SK-N-SH (cell line): ENCODE measurements at regions not wholly inside any gene's neighbourhood (a gene's known extent, or its start where the extent isn't known, plus 50 kb on each side); places are given as distances from the start of the nearest gene placed in this dataset.

ENCODE experiments used
- CTCF ChIA-PET: fragments of 300-600, 350-600 bp; formaldehyde crosslinking; extraction: SDS; loops from one replicate; lab custom pipeline; 2021; lab: Yijun Ruan, JAX
- POLR2A ChIA-PET: fragments of 350-600 bp; sonication (Branson Sonifier 250); formaldehyde crosslinking; extraction: SDS; loops from one replicate; lab custom pipeline; 2020; ENCODE audit warnings: antibody characterized with exemption, inconsistent platforms; lab: Yijun Ruan, JAX
- DNase-seq: peaks from one replicate; pipeline ENCODE4 v3.0.0; 2012
- H2AFZ ChIP-seq: fragments of 200-600 bp; sonication (generic); 2 replicates; pipeline ENCODE4 v1.8.1; 2016; ENCODE audit warnings: antibody characterized with exemption, mild to moderate bottlenecking, low read depth
- H3F3A ChIP-seq: fragments of 200-600 bp; sonication (generic); replicated peaks from 2 replicates; pipeline ENCODE3; 2016; ENCODE audit warnings: antibody characterized with exemption, mild to moderate bottlenecking; ENCODE audit not compliant: insufficient read depth
- H3K27ac ChIP-seq, 2 experiments: fragments of 200-500 bp in 1 of 2; fragments of 200-600 bp in 1 of 2; sonication (Bioruptor generic) in 1 of 2; sonication (generic), shearing (Covaris generic) in 1 of 2; 2 replicates each; pipeline versions ENCODE4 v1.5.1 to v1.6.1; 2014 to 2016; ENCODE audit warnings: low read depth in 2 of 2, inconsistent platforms in 1 of 2, low read length in 1 of 2, mild to moderate bottlenecking in 1 of 2, mixed read lengths in 1 of 2
- H3K27me3 ChIP-seq: fragments of 200-600 bp; sonication (generic), shearing (Covaris generic); 2 replicates; pipeline ENCODE4 v1.6.1; 2016; ENCODE audit warnings: mixed run types; ENCODE audit not compliant: insufficient read depth
- H3K36me3 ChIP-seq, 2 experiments: fragments of 200-500 bp in 1 of 2; fragments of 200-600 bp in 1 of 2; sonication (Bioruptor generic) in 1 of 2; sonication (generic) in 1 of 2; replicated peaks in 1 of 2; 2 replicates each; pipeline versions ENCODE3 to v1.5.1; 2014 to 2016; ENCODE audit warnings: low read length in 1 of 2, mild to moderate bottlenecking in 1 of 2; ENCODE audit not compliant: insufficient read depth in 2 of 2, control insufficient read depth in 1 of 2
- H3K4me1 ChIP-seq, 2 experiments: fragments of 200-500 bp in 1 of 2; fragments of 200-600 bp in 1 of 2; sonication (Bioruptor generic) in 1 of 2; sonication (generic), shearing (Covaris generic) in 1 of 2; 2 replicates each; pipeline versions ENCODE4 v1.5.1 to v1.6.1; 2014 to 2016; ENCODE audit warnings: low read depth in 1 of 2, low read length in 1 of 2, mixed run types in 1 of 2; ENCODE audit not compliant: insufficient read depth in 2 of 2, control insufficient read depth in 1 of 2
- H3K4me2 ChIP-seq: fragments of 200-600 bp; sonication (generic), shearing (Covaris generic); 2 replicates; pipeline ENCODE4 v1.6.1; 2017; ENCODE audit warnings: mixed run types
- H3K4me3 ChIP-seq, 2 experiments: fragments of 200-500 bp in 1 of 2; fragments of 200-600 bp in 1 of 2; sonication (Bioruptor generic) in 1 of 2; sonication (generic), shearing (Covaris generic) in 1 of 2; 2 replicates each; pipeline versions ENCODE4 v1.5.1 to v1.8.1; 2014 to 2016; ENCODE audit warnings: low read depth in 2 of 2, inconsistent platforms in 1 of 2, low read length in 1 of 2, mild to moderate bottlenecking in 1 of 2, mixed read lengths in 1 of 2, moderate library complexity in 1 of 2
- H3K79me2 ChIP-seq: fragments of 200-600 bp; sonication (generic); 2 replicates; pipeline ENCODE4 v1.8.1; 2017; ENCODE audit warnings: mild to moderate bottlenecking; ENCODE audit not compliant: insufficient read depth
- H3K9ac ChIP-seq: fragments of 200-600 bp; sonication (generic); 2 replicates; pipeline ENCODE4 v1.6.1; 2017; ENCODE audit warnings: mixed run types
- H3K9me2 ChIP-seq: fragments of 200-600 bp; sonication (generic); 2 replicates; pipeline ENCODE4 v1.6.1; 2017; ENCODE audit warnings: mixed run types
- H3K9me3 ChIP-seq: fragments of 200-600 bp; sonication (generic); 2 replicates; pipeline ENCODE4 v1.6.1; 2017; ENCODE audit warnings: mixed run types, mild to moderate bottlenecking, moderate library complexity
- H4K20me1 ChIP-seq: fragments of 200-600 bp; sonication (generic); 2 replicates; pipeline ENCODE4 v1.6.1; 2017; ENCODE audit warnings: mild to moderate bottlenecking, mixed run types; ENCODE audit not compliant: insufficient read depth
- ELF1 ChIP-seq: IDR thresholded peaks from 2 replicates; pipeline ENCODE4 v1.4.0; 2012
- EZH2phosphoT487 ChIP-seq: fragments of 200-600 bp; sonication (generic); IDR thresholded peaks from 2 replicates; pipeline ENCODE4 v1.6.1; 2017; ENCODE audit warnings: low read depth, mixed run types, mild to moderate bottlenecking, antibody characterized with exemption, moderate library complexity, borderline replicate concordance
- FOSL2 ChIP-seq: IDR thresholded peaks from 2 replicates; pipeline ENCODE4 v1.4.0; 2012; ENCODE audit warnings: low read depth, mild to moderate bottlenecking, moderate library complexity, borderline replicate concordance
- FOXM1 ChIP-seq: IDR thresholded peaks from 2 replicates; pipeline ENCODE4 v1.4.0; 2012; ENCODE audit warnings: low read depth, mild to moderate bottlenecking
- GATA2 ChIP-seq: sonication (generic); formaldehyde crosslinking; IDR thresholded peaks from 2 replicates; pipeline ENCODE4 v1.5.0; 2020; ENCODE audit warnings: mild to moderate bottlenecking, missing genetic modification reagents
- JUND ChIP-seq: IDR thresholded peaks from 2 replicates; pipeline ENCODE4 v1.4.0; 2012
- MEF2A ChIP-seq: IDR thresholded peaks from 2 replicates; pipeline ENCODE4 v1.4.0; 2012; ENCODE audit warnings: low read depth, borderline replicate concordance
- NRF1 ChIP-seq: IDR thresholded peaks from 2 replicates; pipeline ENCODE4 v1.6.1; 2012; ENCODE audit warnings: low read depth, mild to moderate bottlenecking, low read length
- RCOR1 ChIP-seq: fragments of 150-350 bp; IDR thresholded peaks from 2 replicates; pipeline ENCODE4 v1.6.1; 2017; ENCODE audit warnings: antibody characterized with exemption, low read length
- RFX5 ChIP-seq: IDR thresholded peaks from 2 replicates; pipeline ENCODE4 v1.6.1; 2012; ENCODE audit warnings: mild to moderate bottlenecking, improper control_type of control experiment, low read length
- RXRA ChIP-seq: IDR thresholded peaks from 2 replicates; pipeline ENCODE4 v1.4.0; 2012; ENCODE audit warnings: low read depth, mild to moderate bottlenecking, borderline replicate concordance
- SMC3 ChIP-seq: IDR thresholded peaks from 2 replicates; pipeline ENCODE4 v1.6.1; 2012; ENCODE audit warnings: low read depth, low read length, improper control_type of control experiment
- TAF1 ChIP-seq: IDR thresholded peaks from 2 replicates; pipeline ENCODE4 v1.6.1; 2012; ENCODE audit warnings: low read depth, mild to moderate bottlenecking, low read length, moderate library complexity, borderline replicate concordance
- TCF12 ChIP-seq: IDR thresholded peaks from 2 replicates; pipeline ENCODE4 v1.4.0; 2012
- YY1 ChIP-seq: IDR thresholded peaks from 2 replicates; pipeline ENCODE4 v1.4.0; 2012; ENCODE audit warnings: low read depth, mild to moderate bottlenecking
- WGBS: methylation state at CpG from one replicate; pipeline ENCODE4 v1.1.6; 2017; ENCODE audit warnings: low lambda C conversion rate; 5-methylcytosine and 5-hydroxymethylcytosine counted together
- TF ChIP-seq, protein P1 (sequence below): IDR thresholded peaks from 2 replicates; pipeline ENCODE4 v1.6.1; 2012; ENCODE audit warnings: mild to moderate bottlenecking, low read depth, low read length, moderate library complexity
- TF ChIP-seq, protein P2 (sequence below): IDR thresholded peaks from 2 replicates; pipeline ENCODE4 v1.4.0; 2012; ENCODE audit warnings: low read depth, borderline replicate concordance
- TF ChIP-seq, protein P3 (sequence below): fragments of 150-350 bp; IDR thresholded peaks from 2 replicates; pipeline ENCODE4 v1.6.1; 2016; ENCODE audit warnings: mild to moderate bottlenecking, low read depth, low read length
- TF ChIP-seq, protein P4 (sequence below): IDR thresholded peaks from 2 replicates; pipeline ENCODE4 v1.4.0; 2012; ENCODE audit warnings: low read depth, borderline replicate concordance

DNA sequence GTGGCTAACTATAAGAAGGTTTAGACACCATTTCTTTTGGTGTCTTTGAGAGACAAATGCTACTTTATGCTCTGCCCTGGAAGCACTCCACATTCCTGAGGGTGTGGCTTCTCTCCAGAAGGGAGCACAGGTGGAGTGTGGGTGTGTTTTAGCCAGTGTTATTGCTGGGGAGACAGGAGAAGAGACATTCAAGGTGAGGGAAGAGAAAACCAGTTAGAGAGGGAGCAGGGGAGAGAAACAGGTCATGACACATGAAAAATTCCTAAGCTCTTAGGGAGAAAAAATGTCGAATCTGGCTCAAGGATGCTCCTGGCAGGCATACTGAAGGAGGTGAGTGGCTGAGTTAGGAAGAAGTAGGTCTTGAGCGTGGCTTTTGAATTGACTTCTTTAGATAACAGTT lies 292.8 kb downstream of the CLIC5 start:
- ChIA-PET POLR2A (no interaction called here), CTCF (interaction anchor here (0.6 to 6.6 kb wide), 4 partner anchors 8 to 1967 kb away, joined by 3 to 30 read pairs (median 4); no protein-coding TSS in a partner anchor)
- no peak overlapping the region for H2AFZ ChIP-seq
- 16% methylated on average over 2 of the region's 2 CpGs for WGBS
- no peaks in the 10 kb centered on the region for H3K79me2 ChIP-seq
- no peaks in the 10 kb centered on the region for H3K9me2 ChIP-seq
- no peak overlapping the region for H3K9ac ChIP-seq
- no peak overlapping the region for H3K4me3 ChIP-seq
- no peaks in the 10 kb centered on the region for H3K9me3 ChIP-seq
- H3K27me3 ChIP-seq: no peaks in the 10 kb centered on the region
- H3K27ac ChIP-seq: no peak overlapping the region
- no peaks in the 10 kb centered on the region for H3K36me3 ChIP-seq
- no peak for DNase-seq
- no peaks in the 10 kb centered on the region for H4K20me1 ChIP-seq
- TF ChIP-seq SMC3: no peak
- no peak for TF ChIP-seq RXRA
- TF ChIP-seq TAF1: no peak
- TF ChIP-seq ELF1: no peak
- no peak for TF ChIP-seq TCF12
- TF ChIP-seq, protein P1, sequence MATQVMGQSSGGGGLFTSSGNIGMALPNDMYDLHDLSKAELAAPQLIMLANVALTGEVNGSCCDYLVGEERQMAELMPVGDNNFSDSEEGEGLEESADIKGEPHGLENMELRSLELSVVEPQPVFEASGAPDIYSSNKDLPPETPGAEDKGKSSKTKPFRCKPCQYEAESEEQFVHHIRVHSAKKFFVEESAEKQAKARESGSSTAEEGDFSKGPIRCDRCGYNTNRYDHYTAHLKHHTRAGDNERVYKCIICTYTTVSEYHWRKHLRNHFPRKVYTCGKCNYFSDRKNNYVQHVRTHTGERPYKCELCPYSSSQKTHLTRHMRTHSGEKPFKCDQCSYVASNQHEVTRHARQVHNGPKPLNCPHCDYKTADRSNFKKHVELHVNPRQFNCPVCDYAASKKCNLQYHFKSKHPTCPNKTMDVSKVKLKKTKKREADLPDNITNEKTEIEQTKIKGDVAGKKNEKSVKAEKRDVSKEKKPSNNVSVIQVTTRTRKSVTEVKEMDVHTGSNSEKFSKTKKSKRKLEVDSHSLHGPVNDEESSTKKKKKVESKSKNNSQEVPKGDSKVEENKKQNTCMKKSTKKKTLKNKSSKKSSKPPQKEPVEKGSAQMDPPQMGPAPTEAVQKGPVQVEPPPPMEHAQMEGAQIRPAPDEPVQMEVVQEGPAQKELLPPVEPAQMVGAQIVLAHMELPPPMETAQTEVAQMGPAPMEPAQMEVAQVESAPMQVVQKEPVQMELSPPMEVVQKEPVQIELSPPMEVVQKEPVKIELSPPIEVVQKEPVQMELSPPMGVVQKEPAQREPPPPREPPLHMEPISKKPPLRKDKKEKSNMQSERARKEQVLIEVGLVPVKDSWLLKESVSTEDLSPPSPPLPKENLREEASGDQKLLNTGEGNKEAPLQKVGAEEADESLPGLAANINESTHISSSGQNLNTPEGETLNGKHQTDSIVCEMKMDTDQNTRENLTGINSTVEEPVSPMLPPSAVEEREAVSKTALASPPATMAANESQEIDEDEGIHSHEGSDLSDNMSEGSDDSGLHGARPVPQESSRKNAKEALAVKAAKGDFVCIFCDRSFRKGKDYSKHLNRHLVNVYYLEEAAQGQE: no peak
- TF ChIP-seq, protein P2, sequence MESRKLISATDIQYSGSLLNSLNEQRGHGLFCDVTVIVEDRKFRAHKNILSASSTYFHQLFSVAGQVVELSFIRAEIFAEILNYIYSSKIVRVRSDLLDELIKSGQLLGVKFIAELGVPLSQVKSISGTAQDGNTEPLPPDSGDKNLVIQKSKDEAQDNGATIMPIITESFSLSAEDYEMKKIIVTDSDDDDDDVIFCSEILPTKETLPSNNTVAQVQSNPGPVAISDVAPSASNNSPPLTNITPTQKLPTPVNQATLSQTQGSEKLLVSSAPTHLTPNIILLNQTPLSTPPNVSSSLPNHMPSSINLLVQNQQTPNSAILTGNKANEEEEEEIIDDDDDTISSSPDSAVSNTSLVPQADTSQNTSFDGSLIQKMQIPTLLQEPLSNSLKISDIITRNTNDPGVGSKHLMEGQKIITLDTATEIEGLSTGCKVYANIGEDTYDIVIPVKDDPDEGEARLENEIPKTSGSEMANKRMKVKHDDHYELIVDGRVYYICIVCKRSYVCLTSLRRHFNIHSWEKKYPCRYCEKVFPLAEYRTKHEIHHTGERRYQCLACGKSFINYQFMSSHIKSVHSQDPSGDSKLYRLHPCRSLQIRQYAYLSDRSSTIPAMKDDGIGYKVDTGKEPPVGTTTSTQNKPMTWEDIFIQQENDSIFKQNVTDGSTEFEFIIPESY: no peak
- no peak for TF ChIP-seq JUND
- TF ChIP-seq RCOR1: no peak
- TF ChIP-seq EZH2phosphoT487: no peak
- no peak for TF ChIP-seq RFX5
- TF ChIP-seq FOXM1: no peak
- TF ChIP-seq MEF2A: no peak
- no peak for TF ChIP-seq YY1
- no peak for TF ChIP-seq FOSL2
- no peak for TF ChIP-seq GATA2 (CRISPR knock-in tag)
- TF ChIP-seq, protein P3, sequence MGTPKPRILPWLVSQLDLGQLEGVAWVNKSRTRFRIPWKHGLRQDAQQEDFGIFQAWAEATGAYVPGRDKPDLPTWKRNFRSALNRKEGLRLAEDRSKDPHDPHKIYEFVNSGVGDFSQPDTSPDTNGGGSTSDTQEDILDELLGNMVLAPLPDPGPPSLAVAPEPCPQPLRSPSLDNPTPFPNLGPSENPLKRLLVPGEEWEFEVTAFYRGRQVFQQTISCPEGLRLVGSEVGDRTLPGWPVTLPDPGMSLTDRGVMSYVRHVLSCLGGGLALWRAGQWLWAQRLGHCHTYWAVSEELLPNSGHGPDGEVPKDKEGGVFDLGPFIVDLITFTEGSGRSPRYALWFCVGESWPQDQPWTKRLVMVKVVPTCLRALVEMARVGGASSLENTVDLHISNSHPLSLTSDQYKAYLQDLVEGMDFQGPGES: no peak
- TF ChIP-seq NRF1: no peak
- TF ChIP-seq, protein P4, sequence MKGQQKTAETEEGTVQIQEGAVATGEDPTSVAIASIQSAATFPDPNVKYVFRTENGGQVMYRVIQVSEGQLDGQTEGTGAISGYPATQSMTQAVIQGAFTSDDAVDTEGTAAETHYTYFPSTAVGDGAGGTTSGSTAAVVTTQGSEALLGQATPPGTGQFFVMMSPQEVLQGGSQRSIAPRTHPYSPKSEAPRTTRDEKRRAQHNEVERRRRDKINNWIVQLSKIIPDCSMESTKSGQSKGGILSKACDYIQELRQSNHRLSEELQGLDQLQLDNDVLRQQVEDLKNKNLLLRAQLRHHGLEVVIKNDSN: no peak
- peaks cover 0 to 3% of the 10 kb centered on the region in 2 experiments; a peak in 1 of 4 replicates for H3K4me1 ChIP-seq
- H3K4me2 ChIP-seq: no peak overlapping the region
- H3F3A ChIP-seq: peaks cover 4% of the 10 kb centered on the region
